GM18870 (cell line): ENCODE measurements at regions not wholly inside any gene's neighbourhood (a gene's known extent, or its start where the extent isn't known, plus 50 kb on each side); places are given as distances from the start of the nearest gene placed in this dataset.

Source experiments
- ATAC-seq: cut with Tn5 transposase; IDR thresholded peaks from one replicate; pipeline ENCODE4 v1.9.1; 2021; ENCODE audit warnings: moderate library complexity; ENCODE audit not compliant: unreplicated experiment

DNA sequence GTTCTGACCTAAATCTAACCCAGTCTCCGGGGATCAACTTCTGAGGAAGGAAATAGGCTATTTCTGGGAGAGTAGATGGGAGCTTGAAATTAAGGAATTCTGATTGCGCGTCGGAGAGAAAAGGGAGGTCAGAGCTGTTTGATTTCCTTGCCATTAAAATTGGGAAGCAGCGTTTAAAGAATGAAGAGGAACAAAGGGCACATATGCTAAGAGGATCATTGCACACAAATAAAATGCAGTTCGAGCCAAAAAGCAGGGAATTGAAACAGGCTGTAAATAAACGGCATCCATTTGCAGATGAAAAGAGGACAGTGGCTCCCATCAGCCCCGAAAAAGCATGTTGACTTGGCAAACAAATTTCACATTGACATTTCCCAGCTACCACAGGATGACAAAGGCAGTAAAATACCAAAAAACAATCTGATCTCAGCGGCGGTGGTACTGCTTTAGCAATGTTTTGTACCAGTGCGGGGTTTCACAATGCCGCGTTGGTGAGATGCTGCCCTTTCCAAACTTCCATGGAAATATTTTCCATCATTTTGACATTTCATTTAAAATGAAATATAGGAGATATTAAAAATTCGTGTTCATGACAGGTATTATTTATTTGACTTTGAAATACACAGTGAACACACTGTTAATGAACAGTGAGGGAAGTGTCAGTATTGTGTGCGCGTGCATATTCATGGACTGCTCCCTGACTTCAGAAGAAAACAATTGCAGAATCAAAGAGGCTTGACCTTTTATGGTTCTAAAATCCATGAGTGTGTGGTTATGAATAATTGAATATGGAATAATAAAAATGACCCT lies 108.8 kb downstream of the SQOR start:
- ATAC-seq = no peak

DNA sequence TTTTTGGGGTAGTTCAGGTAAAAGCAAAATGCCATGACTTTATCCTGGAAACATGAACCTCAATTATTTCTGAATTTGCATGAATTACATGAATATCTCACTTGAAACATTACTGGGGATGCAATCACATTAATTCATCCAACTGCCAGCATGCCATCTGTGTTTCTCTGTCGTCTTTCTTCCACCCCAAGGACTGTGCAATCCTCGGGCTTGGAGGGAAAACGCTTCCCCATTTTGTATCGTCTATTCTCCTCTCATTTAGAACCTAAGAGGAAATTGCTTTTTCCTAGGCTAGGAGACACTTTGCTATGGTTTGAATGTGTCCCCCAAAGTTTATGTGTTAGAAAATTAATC lies 109.4 kb downstream of the SQOR start:
- ATAC-seq = no peak

DNA sequence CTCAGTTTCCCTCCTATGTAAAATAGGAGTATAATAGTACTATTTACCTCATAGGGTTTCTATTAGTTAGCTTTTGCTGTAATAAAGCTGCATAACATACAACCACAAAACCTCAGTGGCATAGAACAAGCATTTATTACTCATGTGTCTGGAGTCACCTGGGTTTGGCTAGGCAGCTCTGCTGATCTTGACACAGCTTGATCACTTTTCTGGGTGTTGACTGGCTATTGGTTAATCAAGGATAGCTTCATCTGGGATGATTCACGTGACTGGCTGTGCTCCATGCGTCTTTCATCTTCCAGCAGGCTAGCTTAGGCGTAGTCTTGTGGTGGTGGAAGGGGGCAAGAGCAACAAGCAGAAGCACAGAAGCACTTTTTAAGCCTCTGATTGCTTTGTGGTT lies 112.6 kb downstream of the SQOR start:
- no peak for ATAC-seq

DNA sequence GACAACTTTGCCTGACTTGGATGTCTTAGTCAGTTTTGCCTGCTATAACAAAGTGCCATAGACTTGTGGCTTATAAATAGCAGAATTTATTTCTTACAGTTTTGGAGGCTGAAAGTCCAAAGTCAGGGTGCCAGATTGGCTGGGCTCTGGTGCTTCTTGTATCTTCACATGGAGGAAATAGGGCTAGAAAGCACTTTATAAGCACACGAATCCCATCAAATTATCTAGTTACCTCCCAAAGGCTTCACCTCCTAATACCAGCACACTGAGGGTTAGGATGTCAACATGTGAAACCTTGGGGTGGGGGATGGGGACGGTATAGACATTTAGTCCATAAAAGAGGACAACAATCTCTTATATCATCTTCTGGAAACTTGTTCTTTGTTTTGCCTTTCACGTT lies 116.8 kb downstream of the SQOR start:
- no peak for ATAC-seq

DNA sequence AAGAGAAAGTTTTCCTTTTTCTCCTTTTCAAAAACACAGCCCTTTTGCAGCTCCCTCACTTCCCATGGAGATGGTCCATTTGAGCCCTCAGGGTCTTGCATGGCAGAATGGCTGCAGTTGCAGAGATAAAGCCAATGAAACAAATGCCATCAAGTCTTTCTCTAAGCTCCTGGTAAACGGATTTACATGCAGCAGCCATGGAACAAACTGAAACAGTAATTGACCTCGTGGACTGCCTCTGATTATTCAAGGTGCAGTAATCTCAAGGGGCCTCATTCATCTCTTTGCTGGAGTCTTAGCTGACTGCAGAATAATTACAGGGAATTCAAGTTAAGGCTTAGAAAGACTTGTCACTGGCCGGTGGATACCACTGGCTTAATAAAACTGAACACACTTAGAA lies 125.1 kb downstream of the SQOR start:
- no peak for ATAC-seq

DNA sequence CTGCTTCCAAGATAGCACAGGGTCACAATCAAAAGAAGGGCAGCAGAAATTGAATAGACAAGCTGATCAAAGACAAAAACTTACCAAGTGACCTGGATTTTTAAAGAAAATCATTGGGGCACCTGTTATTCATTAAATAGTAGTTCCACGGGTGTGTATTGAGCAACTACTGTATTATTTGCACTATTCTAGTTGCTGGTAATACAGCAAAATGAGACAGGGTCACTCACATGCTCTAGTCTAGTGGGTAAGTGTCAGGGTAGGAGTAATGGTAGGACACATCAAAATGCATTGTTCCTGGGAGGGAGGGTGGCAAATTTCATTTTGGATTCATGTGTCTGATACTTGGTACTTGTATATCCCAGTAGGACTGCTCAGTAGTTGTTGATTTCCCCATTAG lies 127.9 kb downstream of the SQOR start:
- no peak for ATAC-seq

DNA sequence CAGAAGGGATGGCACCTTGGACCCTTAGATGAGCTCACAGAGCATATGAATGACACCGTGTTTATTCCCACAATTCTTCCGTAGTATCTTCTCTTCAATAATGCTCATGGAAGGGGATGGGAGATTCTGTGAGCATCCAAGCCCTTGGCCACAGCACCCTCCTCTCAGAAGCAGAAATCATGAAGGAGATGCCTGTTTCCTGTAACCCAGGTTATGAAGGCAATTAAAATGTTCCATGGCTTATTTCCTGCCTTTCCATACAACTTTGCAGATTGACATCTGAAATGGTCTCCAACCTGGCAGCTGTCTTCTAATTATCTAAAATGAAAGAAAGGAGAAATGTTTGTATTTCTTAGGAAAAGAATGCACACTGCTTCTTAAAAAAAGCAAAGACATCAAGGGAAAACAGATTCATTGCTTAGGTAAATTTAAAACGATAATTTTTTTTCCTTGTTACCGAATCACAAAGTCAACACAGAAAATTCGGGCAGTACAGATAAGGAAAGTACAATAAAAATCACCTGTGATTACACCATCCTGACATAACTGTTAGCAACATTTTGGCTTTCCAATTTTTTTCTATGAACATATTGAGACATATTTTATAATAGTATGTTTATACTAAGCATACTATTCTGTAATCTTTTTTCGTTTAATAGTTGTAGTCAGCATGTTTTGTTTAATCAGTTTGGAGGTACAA lies 128.5 kb downstream of the SQOR start:
- no peak for ATAC-seq

DNA sequence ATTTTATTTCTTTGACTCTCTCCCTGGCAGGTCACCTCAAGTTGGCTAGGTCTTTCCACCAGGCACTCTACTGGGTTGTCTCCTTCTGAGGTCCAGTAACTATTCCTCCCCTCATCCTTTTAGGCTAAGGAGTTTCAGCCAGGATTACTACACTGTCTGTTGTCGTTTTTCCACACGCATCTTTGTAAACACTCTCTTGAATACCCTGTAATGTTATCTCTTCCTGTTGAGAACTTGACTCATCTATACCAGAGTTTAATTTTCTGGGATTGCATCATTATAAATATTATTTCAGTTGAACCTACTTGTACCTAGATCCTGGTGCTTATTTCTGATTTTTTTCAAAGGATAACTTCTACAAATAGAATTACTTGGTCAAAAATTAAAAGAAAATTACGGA lies 138.3 kb downstream of the SQOR start:
- ATAC-seq = no peak

DNA sequence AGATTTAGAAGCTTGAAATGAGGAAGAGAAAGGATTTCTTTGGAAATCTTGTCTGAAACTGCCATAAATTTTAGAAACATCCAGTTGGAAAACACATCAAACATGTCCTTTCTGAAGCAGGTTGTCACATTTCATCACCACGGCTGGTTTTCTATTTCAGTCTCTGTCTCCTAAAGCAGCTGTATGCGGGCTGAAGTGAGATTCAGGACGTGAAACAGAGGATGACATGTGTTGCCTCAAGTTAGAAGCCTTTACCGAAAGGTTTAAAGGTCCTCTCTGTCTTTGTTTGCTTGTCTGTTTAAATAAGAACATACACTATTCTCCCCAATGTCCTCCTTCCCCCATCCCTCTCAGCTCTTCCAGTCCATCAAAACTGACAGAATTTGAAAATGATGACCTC lies 141.9 kb downstream of the SQOR start:
- no peak for ATAC-seq

DNA sequence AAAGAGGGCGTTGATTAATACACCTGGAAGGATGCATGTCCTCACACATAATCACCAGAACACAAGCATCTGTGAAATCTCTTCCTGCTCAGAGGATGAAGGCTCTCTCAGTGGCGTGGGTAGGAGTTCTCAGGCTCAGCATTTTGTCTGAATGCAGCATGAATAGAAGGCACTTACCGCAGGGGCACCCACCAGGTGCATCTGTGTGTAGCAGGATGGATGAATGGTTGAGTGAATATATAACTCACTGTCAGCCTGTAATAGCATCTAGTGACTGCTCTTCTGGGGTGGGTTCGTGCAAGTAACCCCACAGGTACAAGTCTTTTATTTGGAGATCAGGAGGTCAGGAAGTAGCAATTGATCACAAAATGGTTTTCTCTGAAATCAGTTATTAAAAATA lies 143.0 kb downstream of the SQOR start:
- no peak for ATAC-seq

DNA sequence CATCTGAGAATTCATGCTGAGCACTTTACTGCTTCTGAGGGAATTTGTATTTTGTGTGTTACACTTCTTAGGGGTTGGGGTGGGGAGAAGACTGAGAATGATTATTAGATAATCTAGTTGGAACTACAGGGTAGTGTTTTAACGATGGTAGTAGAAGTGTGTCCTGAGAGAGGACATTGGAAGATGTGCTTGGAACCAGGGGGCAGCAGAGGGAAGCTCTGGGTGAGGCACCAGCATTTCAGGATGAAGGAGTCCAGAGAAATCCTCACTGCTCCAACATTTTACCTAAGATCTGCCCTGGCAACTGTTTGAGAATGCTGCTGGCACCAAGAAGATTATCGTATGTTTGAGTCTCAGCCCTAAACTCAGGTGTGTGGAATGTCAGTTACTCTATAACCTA lies 145.5 kb downstream of the SQOR start:
- ATAC-seq = no peak

DNA sequence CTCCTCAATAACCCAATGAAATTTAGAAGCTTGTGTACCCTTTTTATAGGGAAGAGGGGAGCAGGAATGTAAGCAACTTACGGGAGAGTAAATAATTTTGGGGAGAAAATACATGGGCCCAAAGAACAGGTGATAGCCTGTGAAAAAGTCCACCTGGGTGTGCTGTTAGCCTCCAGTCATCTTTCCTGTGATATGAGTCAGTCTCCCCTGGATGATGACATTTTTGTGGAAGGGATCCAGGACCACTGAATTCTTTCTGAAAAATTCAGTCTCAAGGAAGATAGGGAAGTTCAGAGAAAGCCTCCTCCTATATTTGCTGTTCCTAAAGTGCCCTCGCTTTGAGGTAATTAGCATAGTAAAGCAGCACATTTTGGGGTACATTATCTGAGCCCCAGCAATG lies 149.8 kb downstream of the SQOR start:
- ATAC-seq = no peak

DNA sequence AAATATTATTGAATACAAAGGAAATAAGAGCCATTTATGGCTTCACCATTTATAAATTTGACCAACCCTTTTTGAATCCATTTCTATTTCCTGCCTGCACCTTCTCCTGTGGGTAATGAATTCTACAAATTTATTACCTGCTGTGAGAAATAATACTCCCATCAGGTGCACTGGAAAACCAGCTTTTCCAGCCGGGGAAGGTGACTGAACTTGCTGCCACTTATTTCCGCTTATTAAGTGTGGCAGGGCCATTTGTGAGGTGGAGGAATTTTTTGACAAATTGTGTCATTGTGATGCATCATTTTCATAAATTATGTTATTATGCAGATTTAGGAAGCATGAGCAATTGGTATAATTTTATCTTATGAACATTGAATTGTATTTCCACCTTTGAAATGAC lies 151.1 kb downstream of the SQOR start:
- ATAC-seq = no peak

DNA sequence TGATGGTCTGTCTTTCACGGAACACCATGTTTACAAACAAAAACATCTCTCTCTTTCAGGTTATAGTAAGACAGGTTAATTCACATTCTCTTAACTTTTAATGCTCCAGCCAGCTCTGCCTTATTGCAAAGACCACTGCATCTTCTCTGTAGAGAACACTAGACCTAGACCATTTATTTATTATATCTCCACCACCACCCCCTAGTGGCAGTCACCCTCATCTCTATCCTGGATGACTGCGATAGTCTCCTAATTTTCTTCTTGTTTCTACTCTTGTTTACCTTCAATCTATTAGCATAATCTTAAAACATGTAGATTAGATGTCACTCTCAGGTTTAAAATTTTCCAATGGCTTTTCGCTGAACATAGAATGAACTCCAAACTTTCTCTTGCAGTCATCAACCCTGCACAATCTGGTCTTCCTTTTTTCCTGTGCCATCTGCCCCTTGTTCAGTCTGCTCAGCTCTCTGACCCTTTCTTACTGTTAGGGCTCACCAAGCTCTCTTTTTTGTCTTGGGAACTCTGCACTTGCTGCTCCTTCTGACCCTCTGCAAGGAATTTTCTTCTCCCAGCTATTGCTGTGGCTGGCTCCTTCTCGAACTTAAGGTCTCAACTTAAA lies 155.6 kb downstream of the SQOR start:
- ATAC-seq = no peak

DNA sequence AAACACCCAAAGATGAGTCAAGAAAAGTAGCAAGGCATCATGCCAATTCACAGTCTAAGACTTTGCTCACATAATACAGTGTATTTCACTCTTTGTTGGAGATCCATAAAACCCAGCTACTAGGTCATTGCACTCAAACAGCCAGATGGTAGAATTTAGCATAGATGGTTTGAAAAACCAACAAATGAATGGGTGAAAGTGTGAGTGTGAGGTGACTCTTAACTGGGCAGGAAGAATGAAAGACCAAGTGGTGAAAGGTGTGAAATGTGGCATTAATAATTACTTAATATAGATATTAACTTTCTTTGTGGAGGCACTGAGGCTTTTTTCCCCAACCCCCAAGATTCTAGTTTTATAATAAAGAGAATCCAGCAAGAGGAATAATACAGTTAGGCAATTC lies 159.5 kb downstream of the SQOR start:
- no peak for ATAC-seq

DNA sequence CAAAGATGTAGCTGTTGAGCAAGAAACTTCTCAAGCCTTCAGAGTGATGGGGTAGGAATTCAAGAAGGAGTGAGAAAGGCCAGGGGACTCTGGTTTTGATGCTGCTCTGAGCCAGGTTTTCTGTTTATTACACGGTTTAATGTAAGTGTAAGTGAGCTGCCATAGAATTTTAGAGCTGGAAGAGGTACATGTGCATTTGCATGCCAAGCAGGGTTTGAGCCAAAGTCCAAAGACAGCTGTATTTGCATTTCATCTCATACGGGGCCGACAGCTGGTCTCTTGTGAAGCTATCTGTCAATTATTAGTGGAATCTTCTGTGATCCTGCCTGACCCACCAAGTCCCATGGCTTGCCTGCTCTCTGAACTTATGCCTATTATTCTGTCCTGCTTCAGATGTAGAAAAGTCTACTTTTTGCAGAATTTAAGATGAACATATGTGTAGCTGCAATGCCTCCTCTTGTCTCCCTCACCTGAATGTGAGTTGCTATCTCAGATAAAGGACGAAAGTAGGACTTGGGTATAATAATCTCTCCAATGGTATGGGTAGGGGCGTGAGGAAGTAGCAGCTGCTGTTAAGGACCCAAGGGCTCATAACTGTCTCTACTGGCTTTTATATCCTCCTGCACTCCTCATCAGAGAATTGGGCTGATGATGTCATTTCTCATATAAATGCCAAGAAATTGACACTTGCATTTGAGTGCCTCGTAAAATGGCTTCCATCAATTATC lies 160.0 kb downstream of the SQOR start:
- peak; percentile 46 for ATAC-seq

DNA sequence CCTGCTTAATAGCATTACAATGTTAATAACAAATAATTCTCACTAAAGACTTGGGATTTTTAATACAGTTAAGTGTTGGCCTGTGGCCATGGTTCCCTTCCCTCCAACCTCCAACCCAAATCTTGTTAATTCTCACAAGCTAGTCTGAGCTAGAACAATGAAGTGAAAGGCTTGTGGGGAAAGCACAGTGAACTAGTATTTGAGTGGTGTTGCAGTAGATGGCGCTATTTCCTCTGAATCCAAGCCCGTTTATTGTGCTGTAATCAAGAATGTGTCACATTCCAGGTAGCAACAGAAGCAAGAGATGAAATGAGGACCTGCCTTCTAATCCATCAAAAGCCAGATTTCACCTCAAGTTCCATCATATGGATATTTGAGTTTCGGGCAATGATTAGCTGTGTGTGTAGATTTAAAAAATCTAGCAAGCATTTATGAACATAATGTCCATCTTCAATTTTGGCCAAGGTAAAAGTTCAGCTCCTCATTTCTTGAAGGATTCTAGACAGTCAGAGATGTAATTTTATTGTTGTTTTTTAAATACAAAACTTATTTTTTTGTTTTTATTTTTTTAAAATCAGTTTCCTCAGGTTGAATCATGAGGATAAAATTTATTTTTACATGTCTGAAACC lies 160.7 kb downstream of the SQOR start:
- ATAC-seq = no peak

DNA sequence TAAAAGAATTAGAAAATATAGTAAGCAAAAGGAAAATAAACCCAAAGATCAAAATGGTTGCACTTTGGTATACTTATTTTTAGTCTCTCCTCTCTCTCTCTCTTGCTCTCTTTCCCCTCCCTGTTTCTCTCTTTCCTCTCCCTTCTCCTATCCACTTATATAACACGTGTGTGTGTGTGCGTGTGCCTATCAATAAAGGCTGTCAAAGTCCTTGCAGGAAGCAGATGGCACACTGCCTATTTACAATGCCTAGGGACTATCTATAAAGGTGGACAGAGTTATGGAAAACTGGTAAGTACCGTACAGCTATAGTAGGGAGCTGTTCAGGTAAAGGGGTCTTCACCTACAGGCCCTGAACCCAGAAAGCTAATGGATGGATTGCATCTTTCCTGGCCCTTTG lies 161.6 kb downstream of the SQOR start:
- no peak for ATAC-seq

DNA sequence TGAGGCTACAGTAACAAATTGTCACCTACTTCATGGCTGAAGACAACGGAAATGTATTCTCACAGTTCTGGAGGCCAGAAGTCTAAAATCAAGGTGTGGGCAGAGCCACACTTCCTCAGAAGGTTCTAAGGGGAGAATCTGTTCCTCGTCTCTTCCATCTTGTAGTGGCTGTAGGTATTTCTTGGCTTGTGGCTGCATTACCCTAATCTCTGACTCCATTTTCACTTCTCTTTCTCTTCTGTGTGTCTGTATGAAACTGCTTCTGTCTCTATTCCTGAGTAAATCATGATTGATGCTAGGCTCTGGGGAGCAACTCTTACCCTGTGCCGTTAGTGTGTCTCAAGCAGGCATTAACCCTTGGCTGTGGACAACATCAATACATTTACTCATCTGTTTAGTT lies 164.7 kb downstream of the SQOR start:
- peak; percentile 63 for ATAC-seq

DNA sequence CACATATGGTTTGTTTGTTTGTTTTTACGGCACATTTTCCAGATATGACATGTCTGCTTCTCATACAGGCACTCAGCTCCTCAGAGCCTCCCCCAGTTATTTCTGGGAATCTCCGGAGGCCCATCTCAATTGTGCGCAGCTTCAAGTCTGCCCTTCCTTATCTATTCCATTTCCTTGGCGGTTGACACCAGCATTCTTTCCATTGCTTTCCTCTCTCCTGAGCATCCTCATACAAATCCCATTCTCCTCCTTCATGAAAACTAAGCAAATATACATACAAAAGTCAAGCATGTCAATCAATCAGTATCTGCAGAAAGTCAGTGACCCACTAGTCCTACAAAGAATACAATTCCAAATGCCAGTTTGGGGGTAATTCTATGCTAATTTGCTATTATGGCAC lies 166.7 kb downstream of the SQOR start:
- ATAC-seq = no peak

DNA sequence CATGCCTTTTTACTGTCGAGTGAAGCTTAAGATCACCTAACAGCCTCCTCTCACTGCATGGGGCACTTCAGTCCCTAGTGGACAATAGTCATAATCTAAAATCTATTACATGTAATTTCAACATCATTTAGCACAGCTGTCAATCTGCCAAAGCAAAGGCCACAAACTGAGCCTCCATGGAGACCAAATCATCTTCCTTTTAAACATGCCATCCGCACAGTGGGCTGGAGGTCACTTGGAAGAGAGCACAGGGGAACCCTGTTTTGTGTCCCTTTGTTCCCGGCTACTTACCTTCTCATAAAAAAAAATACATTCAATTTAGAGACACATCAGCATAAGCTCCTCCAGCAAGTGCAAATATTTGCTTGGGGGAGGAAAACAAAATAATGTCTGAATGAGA lies 167.3 kb downstream of the SQOR start:
- no peak for ATAC-seq
